Ishikawa (cell line): ENCODE measurements at regions not wholly inside any gene's neighbourhood (a gene's known extent, or its start where the extent isn't known, plus 50 kb on each side); places are given as distances from the start of the nearest gene placed in this dataset.

Source experiments
- CEBPB ChIP-seq: IDR thresholded peaks from 2 replicates; pipeline ENCODE4 v1.6.1; 2012
- CREB1 ChIP-seq: IDR thresholded peaks from 2 replicates; pipeline ENCODE4 v1.6.1; 2012; ENCODE audit warnings: low read depth
- EGR1 ChIP-seq: IDR thresholded peaks from 2 replicates; pipeline ENCODE4 v1.6.1; 2012
- EP300 ChIP-seq: IDR thresholded peaks from 2 replicates; pipeline ENCODE4 v1.6.1; 2012; ENCODE audit warnings: borderline replicate concordance
- FOXM1 ChIP-seq: IDR thresholded peaks from 2 replicates; pipeline ENCODE4 v1.6.1; 2012; ENCODE audit warnings: low read depth, borderline replicate concordance
- NFIC ChIP-seq: IDR thresholded peaks from 2 replicates; pipeline ENCODE4 v1.6.1; 2012
- RAD21 ChIP-seq: IDR thresholded peaks from 2 replicates; pipeline ENCODE4 v1.6.1; 2012; ENCODE audit warnings: low read depth
- TAF1 ChIP-seq: IDR thresholded peaks from 2 replicates; pipeline ENCODE4 v1.6.1; 2012; ENCODE audit warnings: low read depth, mild to moderate bottlenecking
- TCF12 ChIP-seq: IDR thresholded peaks from 2 replicates; pipeline ENCODE4 v1.6.1; 2012; ENCODE audit warnings: low read depth
- TEAD4 ChIP-seq: IDR thresholded peaks from 2 replicates; pipeline ENCODE4 v1.6.1; 2012
- YY1 ChIP-seq: IDR thresholded peaks from 2 replicates; pipeline ENCODE4 v1.6.1; 2012; ENCODE audit warnings: low read depth
- ZBTB7A ChIP-seq: IDR thresholded peaks from 2 replicates; pipeline ENCODE4 v1.6.1; 2012; ENCODE audit warnings: low read depth
- TF ChIP-seq, protein P1 (sequence below): IDR thresholded peaks from 2 replicates; pipeline ENCODE4 v1.6.1; 2012
- TF ChIP-seq, protein P2 (sequence below): IDR thresholded peaks from 2 replicates; pipeline ENCODE4 v1.6.1; 2012; ENCODE audit warnings: low read depth, mild to moderate bottlenecking
- TF ChIP-seq, protein P3 (sequence below): IDR thresholded peaks from 2 replicates; pipeline ENCODE4 v1.6.1; 2012

DNA sequence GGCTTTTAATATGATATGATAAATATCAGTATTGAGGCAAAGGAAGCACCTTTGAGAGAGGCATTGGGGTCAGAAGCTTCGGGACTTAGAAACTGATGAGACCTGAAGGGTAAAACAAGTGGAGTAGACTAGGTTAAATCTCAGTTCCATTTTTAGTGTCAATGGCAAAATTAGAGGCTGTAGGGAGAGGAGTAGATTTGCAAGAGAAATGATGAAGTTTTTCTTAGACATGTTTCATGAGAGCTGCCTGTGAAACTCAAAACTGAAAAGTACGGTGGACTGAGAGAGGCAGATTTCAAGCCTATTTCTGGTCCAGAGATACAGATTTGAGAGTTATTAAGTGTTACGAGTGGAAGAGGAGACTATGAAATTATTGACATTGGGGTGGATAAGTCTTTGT lies 278.5 kb downstream of the TAF11L14 start:
- TF ChIP-seq, protein P1, sequence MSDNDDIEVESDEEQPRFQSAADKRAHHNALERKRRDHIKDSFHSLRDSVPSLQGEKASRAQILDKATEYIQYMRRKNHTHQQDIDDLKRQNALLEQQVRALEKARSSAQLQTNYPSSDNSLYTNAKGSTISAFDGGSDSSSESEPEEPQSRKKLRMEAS: no peak
- TF ChIP-seq FOXM1 (no peak), NFIC (no peak), CREB1 (no peak), TEAD4 (no peak), EGR1 (no peak), YY1 (no peak)
- TF ChIP-seq, protein P2, sequence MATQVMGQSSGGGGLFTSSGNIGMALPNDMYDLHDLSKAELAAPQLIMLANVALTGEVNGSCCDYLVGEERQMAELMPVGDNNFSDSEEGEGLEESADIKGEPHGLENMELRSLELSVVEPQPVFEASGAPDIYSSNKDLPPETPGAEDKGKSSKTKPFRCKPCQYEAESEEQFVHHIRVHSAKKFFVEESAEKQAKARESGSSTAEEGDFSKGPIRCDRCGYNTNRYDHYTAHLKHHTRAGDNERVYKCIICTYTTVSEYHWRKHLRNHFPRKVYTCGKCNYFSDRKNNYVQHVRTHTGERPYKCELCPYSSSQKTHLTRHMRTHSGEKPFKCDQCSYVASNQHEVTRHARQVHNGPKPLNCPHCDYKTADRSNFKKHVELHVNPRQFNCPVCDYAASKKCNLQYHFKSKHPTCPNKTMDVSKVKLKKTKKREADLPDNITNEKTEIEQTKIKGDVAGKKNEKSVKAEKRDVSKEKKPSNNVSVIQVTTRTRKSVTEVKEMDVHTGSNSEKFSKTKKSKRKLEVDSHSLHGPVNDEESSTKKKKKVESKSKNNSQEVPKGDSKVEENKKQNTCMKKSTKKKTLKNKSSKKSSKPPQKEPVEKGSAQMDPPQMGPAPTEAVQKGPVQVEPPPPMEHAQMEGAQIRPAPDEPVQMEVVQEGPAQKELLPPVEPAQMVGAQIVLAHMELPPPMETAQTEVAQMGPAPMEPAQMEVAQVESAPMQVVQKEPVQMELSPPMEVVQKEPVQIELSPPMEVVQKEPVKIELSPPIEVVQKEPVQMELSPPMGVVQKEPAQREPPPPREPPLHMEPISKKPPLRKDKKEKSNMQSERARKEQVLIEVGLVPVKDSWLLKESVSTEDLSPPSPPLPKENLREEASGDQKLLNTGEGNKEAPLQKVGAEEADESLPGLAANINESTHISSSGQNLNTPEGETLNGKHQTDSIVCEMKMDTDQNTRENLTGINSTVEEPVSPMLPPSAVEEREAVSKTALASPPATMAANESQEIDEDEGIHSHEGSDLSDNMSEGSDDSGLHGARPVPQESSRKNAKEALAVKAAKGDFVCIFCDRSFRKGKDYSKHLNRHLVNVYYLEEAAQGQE: no peak

DNA sequence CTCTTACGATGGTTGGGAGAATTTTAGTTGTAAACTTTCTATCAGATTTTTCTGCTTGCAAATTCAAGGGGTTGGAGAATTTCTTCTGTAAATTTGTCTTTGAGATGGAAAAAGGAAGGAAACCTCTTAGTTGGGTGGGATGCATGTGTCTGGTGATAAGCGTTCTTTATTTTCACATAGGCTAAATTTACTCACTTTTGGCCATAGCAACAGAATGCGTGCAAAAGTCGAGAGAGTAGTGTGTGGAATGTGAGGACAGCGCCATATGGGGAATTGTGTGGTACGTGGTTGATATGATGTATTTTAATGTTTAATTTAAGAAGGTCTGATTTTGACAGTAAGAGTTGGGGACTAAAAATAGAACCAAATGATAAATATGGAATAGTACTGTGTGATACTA lies 282.2 kb downstream of the TAF11L14 start:
- no peak for TF ChIP-seq TAF1
- TF ChIP-seq, protein P2: no peak
- TF ChIP-seq ZBTB7A: no peak
- TF ChIP-seq CREB1: no peak
- no peak for TF ChIP-seq NFIC
- no peak for TF ChIP-seq EP300
- no peak for TF ChIP-seq YY1
- no peak for TF ChIP-seq TCF12
- no peak for TF ChIP-seq RAD21
- TF ChIP-seq, protein P3, sequence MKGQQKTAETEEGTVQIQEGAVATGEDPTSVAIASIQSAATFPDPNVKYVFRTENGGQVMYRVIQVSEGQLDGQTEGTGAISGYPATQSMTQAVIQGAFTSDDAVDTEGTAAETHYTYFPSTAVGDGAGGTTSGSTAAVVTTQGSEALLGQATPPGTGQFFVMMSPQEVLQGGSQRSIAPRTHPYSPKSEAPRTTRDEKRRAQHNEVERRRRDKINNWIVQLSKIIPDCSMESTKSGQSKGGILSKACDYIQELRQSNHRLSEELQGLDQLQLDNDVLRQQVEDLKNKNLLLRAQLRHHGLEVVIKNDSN: no peak
- TF ChIP-seq EGR1: no peak
- TF ChIP-seq CEBPB: no peak
- TF ChIP-seq FOXM1: no peak
- TF ChIP-seq, protein P1: no peak
- TF ChIP-seq TEAD4: no peak

DNA sequence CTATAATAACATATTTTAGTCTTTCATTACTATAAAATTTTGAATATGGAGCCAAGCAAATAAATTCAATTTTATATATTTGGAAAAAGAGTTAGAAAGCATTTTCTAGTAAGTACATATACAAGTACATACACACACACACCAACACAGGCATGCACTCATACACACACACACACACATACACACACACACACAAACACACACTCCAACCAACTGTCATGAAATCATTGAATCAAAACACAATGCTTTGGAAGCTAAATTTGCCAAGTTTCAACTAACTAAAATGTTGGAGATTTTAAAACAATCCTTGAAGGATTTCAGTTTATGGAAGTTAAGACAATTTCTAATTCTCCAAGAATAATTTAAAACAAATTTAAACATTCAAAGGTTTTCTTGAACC lies 283.2 kb downstream of the TAF11L14 start:
- TF ChIP-seq, protein P1: no peak
- TF ChIP-seq TAF1 (no peak), CREB1 (no peak), EGR1 (no peak), CEBPB (no peak), EP300 (no peak), NFIC (no peak), TCF12 (no peak), FOXM1 (no peak), YY1 (no peak), ZBTB7A (no peak), TEAD4 (no peak), RAD21 (no peak)
- TF ChIP-seq, protein P3: no peak
- TF ChIP-seq, protein P2: no peak

DNA sequence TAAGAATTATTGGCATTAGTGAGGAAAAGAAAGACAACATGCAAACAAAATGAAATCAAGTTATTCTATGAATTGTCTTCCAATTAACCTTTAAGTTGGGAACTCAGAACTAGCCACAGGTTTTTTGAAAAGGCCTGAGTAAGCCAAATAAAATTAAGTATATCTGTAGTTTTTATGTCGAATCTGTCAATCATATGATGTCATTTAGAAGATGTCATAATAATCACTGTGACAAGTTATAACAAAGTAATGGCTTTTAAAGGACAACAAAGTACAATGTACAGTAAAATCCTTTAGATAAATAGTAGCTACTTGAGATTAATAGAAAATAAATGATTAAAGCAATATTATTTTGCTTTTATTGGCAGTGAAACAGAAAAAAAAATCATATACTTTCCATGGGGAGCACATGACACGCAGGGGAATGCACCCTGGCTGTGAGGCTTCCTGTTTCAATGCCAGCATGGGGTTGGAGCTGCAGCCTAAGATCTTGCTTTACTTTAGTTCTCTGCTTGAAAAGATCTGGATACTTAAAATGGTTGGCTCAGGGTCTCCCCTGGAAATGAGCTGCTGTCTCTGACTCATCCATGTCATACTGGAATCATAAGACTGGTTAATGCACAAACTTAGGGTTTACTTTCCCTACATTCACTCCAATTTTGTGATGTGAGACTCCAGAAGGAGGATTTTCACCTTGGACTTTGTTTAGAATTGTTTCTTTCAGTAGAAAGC lies 284.3 kb downstream of the TAF11L14 start:
- TF ChIP-seq, protein P3: peak; percentile 82
- TF ChIP-seq CREB1: peak; percentile 37; the same call in 1 of the 2 replicates
- TF ChIP-seq, protein P2: no peak
- TF ChIP-seq RAD21: no peak
- TF ChIP-seq ZBTB7A: no peak
- TF ChIP-seq, protein P1: peak; percentile 48; the same call in 1 of the 2 replicates
- TF ChIP-seq EGR1: no peak
- TF ChIP-seq TCF12: peak; percentile 83
- TF ChIP-seq TEAD4: peak; percentile 86
- peak; percentile 86 for TF ChIP-seq EP300
- peak; percentile 67; the same call in 1 of the 2 replicates for TF ChIP-seq NFIC
- peak; percentile 70 for TF ChIP-seq FOXM1
- TF ChIP-seq YY1: no peak
- TF ChIP-seq TAF1: no peak
- TF ChIP-seq CEBPB: no peak
